GM19452 (cell line): ENCODE measurements at regions not wholly inside any gene's neighbourhood (a gene's known extent, or its start where the extent isn't known, plus 50 kb on each side); places are given as distances from the start of the nearest gene placed in this dataset.
"Not testable (repeated sequence)": the region's sequence is repeated elsewhere in the genome, so short reads cannot be mapped to it uniquely, and the experiment has no call there.

ENCODE experiments used
- ATAC-seq: cut with Tn5 transposase; IDR thresholded peaks from one replicate; pipeline ENCODE4 v1.9.1; 2021; ENCODE audit not compliant: unreplicated experiment

GRCh38 chr6:170149681-170150589 lies 140.9 kb downstream of the DLL1 start:
- ATAC-seq, result no peak

- no peak for ATAC-seq
Measured at GRCh38 chr6:170148709-170149470, 142.0 kb downstream of the DLL1 start.

- ATAC-seq, result peak; percentile 66
Measured at GRCh38 chr6:170147832-170148708, 142.8 kb downstream of the DLL1 start.

- no peak for ATAC-seq
Measured at GRCh38 chr6:170147056-170147787, 143.7 kb downstream of the DLL1 start.

- ATAC-seq, result no peak
Measured at GRCh38 chr6:170146640-170147039, 144.2 kb downstream of the DLL1 start.

GRCh38 chr6:170146131-170146530 lies 144.7 kb downstream of the DLL1 start:
- not testable (repeated sequence) for ATAC-seq

- not testable (repeated sequence) for ATAC-seq
Measured at GRCh38 chr6:170145716-170146115, 145.2 kb downstream of the DLL1 start.

- no peak for ATAC-seq
Measured at GRCh38 chr6:170145272-170145592, 145.6 kb downstream of the DLL1 start.

GRCh38 chr6:170144571-170145271 lies 146.2 kb downstream of the DLL1 start:
- no peak for ATAC-seq

- no peak for ATAC-seq
Measured at GRCh38 chr6:170143401-170144150, 147.3 kb downstream of the DLL1 start.

- ATAC-seq, result no peak
Measured at GRCh38 chr6:170142559-170142958, 148.3 kb downstream of the DLL1 start.

- ATAC-seq, result not testable (repeated sequence)
Measured at GRCh38 chr6:170141061-170141460, 149.8 kb downstream of the DLL1 start.

GRCh38 chr6:170140129-170140528 lies 150.7 kb downstream of the DLL1 start:
- no peak for ATAC-seq

GRCh38 chr6:170139531-170139930 lies 151.3 kb downstream of the DLL1 start:
- no peak for ATAC-seq

GRCh38 chr6:170139046-170139445 lies 151.8 kb downstream of the DLL1 start:
- ATAC-seq, result not testable (repeated sequence)

GRCh38 chr6:170137911-170138910 lies 152.7 kb downstream of the DLL1 start:
- no peak for ATAC-seq

GRCh38 chr6:170137176-170137891 lies 153.5 kb downstream of the DLL1 start:
- no peak for ATAC-seq
